Vagina (tissue), 2 donors: ENCODE measurements at regions not wholly inside any gene's neighbourhood (a gene's known extent, or its start where the extent isn't known, plus 50 kb on each side); places are given as distances from the start of the nearest gene placed in this dataset.

ENCODE experiments used
- DNase-seq, 2 donors: peaks; one replicate each; pipeline ENCODE4 v3.0.0-alpha.2; 2017; ENCODE audit errors: extremely low spot score in 2 of 2
- H3K27ac ChIP-seq: fragments of 200-600 bp; sonication (generic); one replicate; pipeline ENCODE4 v1.5.1; 2019
- H3K27me3 ChIP-seq: fragments of 200-600 bp; sonication (generic); one replicate; pipeline ENCODE4 v1.5.1; 2019
- H3K36me3 ChIP-seq, 2 donors: fragments of 200-600 bp; sonication (generic); one replicate each; pipeline ENCODE4 v1.5.1; 2017 to 2019
- H3K4me1 ChIP-seq: fragments of 200-600 bp; sonication (generic); one replicate; pipeline ENCODE4 v1.5.1; 2019
- H3K4me3 ChIP-seq, 2 donors: fragments of 200-600 bp; sonication (generic); 1 replicate in 1 of 2; 2 replicates in 1 of 2; pipeline ENCODE4 v1.5.1; 2016 to 2019
- H3K9me3 ChIP-seq: fragments of 200-600 bp; sonication (generic); one replicate; pipeline ENCODE4 v1.5.1; 2019
- POLR2A ChIP-seq, 2 donors: fragments of 450-650 bp; IDR thresholded peaks; one replicate each; pipeline ENCODE4 v1.6.1; 2017; ENCODE audit warnings: antibody characterized with exemption in 2 of 2, mild to moderate bottlenecking in 2 of 2, moderate library complexity in 2 of 2
- POLR2AphosphoS5 ChIP-seq, 2 donors: sonication (generic); formaldehyde crosslinking; IDR thresholded peaks; one replicate each; pipeline ENCODE4 v1.9.0; 2017; ENCODE audit warnings: antibody characterized with exemption in 2 of 2, mild to moderate bottlenecking in 2 of 2, low read depth in 1 of 2; ENCODE audit not compliant: insufficient read depth in 1 of 2
- intact Hi-C: fragments of 100-400 bp; cut with DNase I; formaldehyde crosslinking; loops from one replicate; pipeline ENCODE4 v1.15.1; 2023
- TF ChIP-seq, protein P1 (sequence below), 3 experiments: fragments of 450-650 bp in 2 of 3; fragments of 200-600 bp in 1 of 3; sonication (generic) in 1 of 3; IDR thresholded peaks; one replicate each; pipeline ENCODE4 v1.5.1; 2017 to 2019; ENCODE audit warnings: antibody characterized with exemption in 3 of 3, mild to moderate bottlenecking in 2 of 3, moderate library complexity in 2 of 3

DNA sequence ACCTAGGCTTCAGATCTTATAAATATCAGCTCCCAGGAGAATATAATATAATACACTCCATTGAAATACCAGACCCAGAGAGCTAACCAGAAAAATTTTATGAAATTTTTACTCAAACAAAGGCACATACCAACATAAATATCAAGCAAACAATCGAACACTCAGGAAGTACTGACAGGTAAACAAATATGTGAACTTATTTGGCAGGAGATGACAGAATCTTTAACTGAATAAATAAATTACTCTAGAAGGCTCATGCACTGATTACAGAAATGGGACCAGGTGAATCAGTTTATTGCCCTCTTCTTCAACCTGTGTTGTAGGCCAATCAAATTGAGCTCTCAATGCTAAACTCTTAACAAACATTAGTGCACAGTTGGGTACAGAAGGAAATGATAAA, 225.2 kb upstream of the PABPC4L start:
- Histone ChIP-seq H3K4me3 (no peak overlapping the region), H3K36me3 (no peaks in the 10 kb centered on the region), H3K9me3 (no peaks in the 10 kb centered on the region), H3K27ac (no peak overlapping the region), H3K4me1 (no peaks in the 10 kb centered on the region), H3K27me3 (no peaks in the 10 kb centered on the region)
- intact Hi-C loops: no loop called here
- no peak for DNase-seq
- TF ChIP-seq, protein P1, sequence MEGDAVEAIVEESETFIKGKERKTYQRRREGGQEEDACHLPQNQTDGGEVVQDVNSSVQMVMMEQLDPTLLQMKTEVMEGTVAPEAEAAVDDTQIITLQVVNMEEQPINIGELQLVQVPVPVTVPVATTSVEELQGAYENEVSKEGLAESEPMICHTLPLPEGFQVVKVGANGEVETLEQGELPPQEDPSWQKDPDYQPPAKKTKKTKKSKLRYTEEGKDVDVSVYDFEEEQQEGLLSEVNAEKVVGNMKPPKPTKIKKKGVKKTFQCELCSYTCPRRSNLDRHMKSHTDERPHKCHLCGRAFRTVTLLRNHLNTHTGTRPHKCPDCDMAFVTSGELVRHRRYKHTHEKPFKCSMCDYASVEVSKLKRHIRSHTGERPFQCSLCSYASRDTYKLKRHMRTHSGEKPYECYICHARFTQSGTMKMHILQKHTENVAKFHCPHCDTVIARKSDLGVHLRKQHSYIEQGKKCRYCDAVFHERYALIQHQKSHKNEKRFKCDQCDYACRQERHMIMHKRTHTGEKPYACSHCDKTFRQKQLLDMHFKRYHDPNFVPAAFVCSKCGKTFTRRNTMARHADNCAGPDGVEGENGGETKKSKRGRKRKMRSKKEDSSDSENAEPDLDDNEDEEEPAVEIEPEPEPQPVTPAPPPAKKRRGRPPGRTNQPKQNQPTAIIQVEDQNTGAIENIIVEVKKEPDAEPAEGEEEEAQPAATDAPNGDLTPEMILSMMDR (IDR thresholded peaks at IDR 0.05): no peak
- TF ChIP-seq POLR2AphosphoS5 (IDR thresholded peaks at IDR 0.05; ENCODE audit: insufficient read depth in 1 of 2, low read depth in 1 of 2): no peak
- no peak for TF ChIP-seq POLR2A (IDR thresholded peaks at IDR 0.05)

DNA sequence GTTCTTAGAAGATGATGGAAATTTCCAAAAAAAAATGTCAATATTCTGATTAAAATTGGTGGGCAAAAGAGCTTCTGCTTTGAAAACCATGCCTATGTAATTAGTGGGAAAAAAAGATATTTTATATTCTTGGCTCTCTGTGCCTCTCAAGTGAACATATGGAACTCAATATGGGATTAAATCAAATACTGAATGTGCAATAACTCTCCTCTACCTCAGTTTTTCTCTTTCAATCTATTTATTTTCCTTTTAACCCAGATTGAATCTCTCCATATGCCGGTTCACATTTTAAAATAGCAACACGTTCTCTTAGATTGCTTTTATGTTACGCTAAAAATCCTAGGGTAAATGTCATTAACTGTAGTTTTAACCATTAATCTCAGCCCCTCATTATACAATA, 224.2 kb upstream of the PABPC4L start:
- H3K36me3 ChIP-seq: no peaks in the 10 kb centered on the region
- H3K27ac ChIP-seq: no peak overlapping the region
- no peaks in the 10 kb centered on the region for H3K27me3 ChIP-seq
- no peak for DNase-seq
- H3K9me3 ChIP-seq: no peaks in the 10 kb centered on the region
- H3K4me1 ChIP-seq: no peaks in the 10 kb centered on the region
- H3K4me3 ChIP-seq: no peak overlapping the region
- intact Hi-C loops: no loop called here
- TF ChIP-seq POLR2AphosphoS5 (IDR thresholded peaks at IDR 0.05; ENCODE audit: insufficient read depth in 1 of 2, low read depth in 1 of 2) (no peak), POLR2A (IDR thresholded peaks at IDR 0.05) (no peak)
- TF ChIP-seq, protein P1 (IDR thresholded peaks at IDR 0.05): no peak

DNA sequence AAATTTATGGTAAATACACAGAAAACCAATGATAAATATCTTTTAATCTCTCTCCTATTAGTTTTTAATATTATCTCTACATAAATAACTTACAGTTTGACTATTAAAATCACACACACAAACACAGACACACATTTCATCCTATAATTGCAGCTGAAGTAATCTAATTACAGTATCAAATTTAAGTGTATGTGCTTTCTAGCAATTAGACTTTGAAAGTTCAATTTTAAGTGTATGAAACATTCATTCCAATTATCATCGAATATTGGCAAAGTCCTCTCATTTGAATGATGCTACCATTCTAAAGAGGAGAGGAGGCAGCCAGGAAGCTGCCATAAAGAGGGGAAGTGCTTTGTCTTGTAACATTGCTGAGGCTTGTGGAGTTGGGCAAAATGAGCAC, 221.2 kb upstream of the PABPC4L start:
- no peaks in the 10 kb centered on the region for H3K36me3 ChIP-seq
- H3K4me1 ChIP-seq: no peaks in the 10 kb centered on the region
- TF ChIP-seq POLR2AphosphoS5 (IDR thresholded peaks at IDR 0.05; ENCODE audit: insufficient read depth in 1 of 2, low read depth in 1 of 2) (no peak), POLR2A (IDR thresholded peaks at IDR 0.05) (no peak)
- TF ChIP-seq, protein P1 (IDR thresholded peaks at IDR 0.05): no peak
- H3K27ac ChIP-seq: no peak overlapping the region
- no peaks in the 10 kb centered on the region for H3K27me3 ChIP-seq
- intact Hi-C loops: no loop called here
- H3K4me3 ChIP-seq: no peak overlapping the region
- no peak for DNase-seq
- no peaks in the 10 kb centered on the region for H3K9me3 ChIP-seq

DNA sequence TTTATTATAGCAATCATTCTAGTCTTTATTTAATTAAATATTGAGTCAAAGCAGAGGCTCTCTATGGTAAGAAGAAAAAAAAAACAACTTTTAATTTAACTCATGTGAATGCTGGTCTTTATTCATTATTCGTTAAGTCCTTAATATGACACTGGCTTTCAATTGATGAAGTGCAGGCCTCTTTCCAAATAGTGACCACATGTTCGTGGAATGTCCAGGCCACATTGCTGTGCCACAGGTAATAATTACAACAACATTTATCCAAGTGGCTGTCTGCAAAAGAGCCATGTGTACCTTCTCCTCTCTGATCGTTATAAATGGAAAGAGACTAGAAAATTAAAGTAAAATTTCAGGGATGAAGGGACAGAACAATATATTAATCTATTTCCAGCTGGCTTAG, 220.1 kb upstream of the PABPC4L start:
- Histone ChIP-seq H3K4me1 (no peaks in the 10 kb centered on the region), H3K4me3 (no peak overlapping the region), H3K36me3 (no peaks in the 10 kb centered on the region), H3K9me3 (no peaks in the 10 kb centered on the region), H3K27ac (no peak overlapping the region), H3K27me3 (no peaks in the 10 kb centered on the region)
- TF ChIP-seq POLR2A (IDR thresholded peaks at IDR 0.05) (no peak), POLR2AphosphoS5 (IDR thresholded peaks at IDR 0.05; ENCODE audit: insufficient read depth in 1 of 2, low read depth in 1 of 2) (no peak)
- TF ChIP-seq, protein P1 (IDR thresholded peaks at IDR 0.05): no peak
- intact Hi-C loops: no loop called here
- no peak for DNase-seq

DNA sequence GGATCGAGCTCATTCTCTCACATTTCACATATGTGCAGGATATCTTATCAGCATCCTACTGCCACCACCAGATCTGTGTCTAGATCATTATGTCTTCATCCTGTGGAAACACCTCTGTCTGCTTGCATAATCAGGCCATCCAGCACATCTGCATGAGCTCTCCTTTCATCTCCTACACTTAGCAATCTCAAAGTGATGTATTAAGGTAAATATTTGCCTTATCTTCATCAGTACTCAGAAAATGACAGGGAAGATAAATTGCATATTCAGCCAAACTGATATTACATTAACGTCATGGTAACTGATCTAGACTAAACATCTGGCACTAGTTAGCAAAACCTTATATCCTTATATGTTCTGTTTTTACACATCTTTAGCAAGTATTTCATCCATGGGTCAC, 207.3 kb upstream of the PABPC4L start:
- Histone ChIP-seq H3K36me3 (no peaks in the 10 kb centered on the region), H3K27ac (no peak overlapping the region), H3K4me3 (no peak overlapping the region), H3K4me1 (no peaks in the 10 kb centered on the region), H3K27me3 (no peaks in the 10 kb centered on the region), H3K9me3 (no peaks in the 10 kb centered on the region)
- no peak for DNase-seq
- intact Hi-C loops: no loop called here
- no peak for TF ChIP-seq POLR2AphosphoS5 (IDR thresholded peaks at IDR 0.05; ENCODE audit: insufficient read depth in 1 of 2, low read depth in 1 of 2)
- TF ChIP-seq, protein P1 (IDR thresholded peaks at IDR 0.05): no peak
- no peak for TF ChIP-seq POLR2A (IDR thresholded peaks at IDR 0.05)
